Neural crest cell (in vitro differentiated cells): ENCODE measurements at regions not wholly inside any gene's neighbourhood (a gene's known extent, or its start where the extent isn't known, plus 50 kb on each side); places are given as distances from the start of the nearest gene placed in this dataset.
"Not testable (repeated sequence)": the region's sequence is repeated elsewhere in the genome, so short reads cannot be mapped to it uniquely, and the experiment has no call there.

Source experiments
- DNase-seq: peaks from one replicate; pipeline ENCODE4 v3.0.0; 2021; ENCODE audit warnings: low read depth, mixed read lengths, low spot score
- H3K27ac Mint-ChIP-seq: one replicate; pipeline ENCODE4 v1.8.0; 2021; ENCODE audit warnings: mild to moderate bottlenecking, mixed read lengths; ENCODE audit not compliant: unreplicated experiment
- H3K27me3 Mint-ChIP-seq: 2 replicates; pipeline ENCODE4 v1.8.0; 2021; ENCODE audit warnings: low read depth, mild to moderate bottlenecking, mixed read lengths
- H3K36me3 Mint-ChIP-seq: 2 replicates; pipeline ENCODE4 v1.8.0; 2021; ENCODE audit warnings: low read depth, mild to moderate bottlenecking, mixed read lengths
- H3K4me1 Mint-ChIP-seq: 2 replicates; pipeline ENCODE4 v1.8.0; 2021; ENCODE audit warnings: mixed read lengths
- H3K4me3 Mint-ChIP-seq: one replicate; pipeline ENCODE4 v1.8.0; 2021; ENCODE audit warnings: mild to moderate bottlenecking, mixed read lengths
- H3K9me3 Mint-ChIP-seq: 2 replicates; pipeline ENCODE4 v1.8.0; 2021; ENCODE audit warnings: mixed read lengths
- CTCF ChIP-seq: fragments of 200-600 bp; sonication (generic); conservative IDR thresholded peaks from 2 replicates; pipeline ENCODE4 v1.5.0; 2021; ENCODE audit warnings: antibody characterized with exemption, mild to moderate bottlenecking

- Mint-ChIP-seq H3K9me3 (peaks cover 3% of the 10 kb centered on the region), H3K36me3 (no peaks in the 10 kb centered on the region), H3K27me3 (peaks cover 28% of the 10 kb centered on the region), H3K4me1 (peaks cover 3% of the 10 kb centered on the region), H3K4me3 (no peak overlapping the region), H3K27ac (no peak overlapping the region)
- no peak for TF ChIP-seq CTCF
- no peak for DNase-seq
Observed at GRCh38 chr10:23975431-23975830, 233.5 kb upstream of the KIAA1217 start.

- no peak for TF ChIP-seq CTCF
- Mint-ChIP-seq H3K4me3 (no peak overlapping the region), H3K27ac (no peak overlapping the region), H3K27me3 (peaks cover 31% of the 10 kb centered on the region), H3K9me3 (peaks cover 2% of the 10 kb centered on the region), H3K36me3 (no peaks in the 10 kb centered on the region), H3K4me1 (peaks cover 3% of the 10 kb centered on the region)
- no peak for DNase-seq
Observed at GRCh38 chr10:23976275-23976674, 232.7 kb upstream of the KIAA1217 start.

GRCh38 chr10:23978317-23978716 lies 230.6 kb upstream of the KIAA1217 start:
- DNase-seq: no peak
- Mint-ChIP-seq H3K4me1 (peaks cover 3% of the 10 kb centered on the region), H3K36me3 (no peaks in the 10 kb centered on the region), H3K27ac (no peak overlapping the region), H3K27me3 (peaks cover 31% of the 10 kb centered on the region), H3K4me3 (no peak overlapping the region), H3K9me3 (no peaks in the 10 kb centered on the region)
- TF ChIP-seq CTCF: no peak

- no peak for DNase-seq
- Mint-ChIP-seq H3K27me3 (peaks cover 31% of the 10 kb centered on the region), H3K9me3 (peaks cover 5% of the 10 kb centered on the region), H3K4me1 (peaks cover 3% of the 10 kb centered on the region), H3K4me3 (no peak overlapping the region), H3K27ac (peak overlapping the region; percentile 24), H3K36me3 (no peaks in the 10 kb centered on the region)
- TF ChIP-seq CTCF: no peak
Observed at GRCh38 chr10:23980094-23980493, 228.8 kb upstream of the KIAA1217 start.

GRCh38 chr10:23981520-23982309 lies 227.2 kb upstream of the KIAA1217 start:
- peak; percentile 42 for TF ChIP-seq CTCF
- peaks cover 24% of the 10 kb centered on the region for H3K27me3 Mint-ChIP-seq

GRCh38 chr10:23984405-23984804 lies 224.5 kb upstream of the KIAA1217 start:
- not testable (repeated sequence) for H3K9me3 Mint-ChIP-seq, H3K4me3 Mint-ChIP-seq

More at GRCh38 chr10:23981520-23982309, 227.2 kb upstream of the KIAA1217 start:
- no peak for DNase-seq
- no peaks in the 10 kb centered on the region for H3K36me3 Mint-ChIP-seq
- peaks cover 3% of the 10 kb centered on the region for H3K4me1 Mint-ChIP-seq
- peaks cover 5% of the 10 kb centered on the region for H3K9me3 Mint-ChIP-seq
- no peak overlapping the region for H3K27ac Mint-ChIP-seq
- no peak overlapping the region for H3K4me3 Mint-ChIP-seq

More at GRCh38 chr10:23984405-23984804, 224.5 kb upstream of the KIAA1217 start:
- not testable (repeated sequence) for H3K27ac Mint-ChIP-seq, H3K4me1 Mint-ChIP-seq, H3K27me3 Mint-ChIP-seq, H3K36me3 Mint-ChIP-seq, DNase-seq
